IMR-90 (cell line): ENCODE measurements at regions not wholly inside any gene's neighbourhood (a gene's known extent, or its start where the extent isn't known, plus 50 kb on each side); places are given as distances from the start of the nearest gene placed in this dataset.

Experiments
- CEBPB ChIP-seq: IDR thresholded peaks from 2 replicates; pipeline ENCODE4 v1.6.1; 2012; ENCODE audit warnings: low read depth, low read length, improper control_type of control experiment
- CHD1 ChIP-seq: IDR thresholded peaks from 2 replicates; pipeline ENCODE4 v1.6.1; 2012; ENCODE audit warnings: low read depth, low read length, improper control_type of control experiment
- CTCF ChIP-seq: conservative IDR thresholded peaks from 2 replicates; pipeline ENCODE4 v1.5.1; 2012; ENCODE audit warnings: mild to moderate bottlenecking, low read depth, low read length, improper control_type of control experiment
- ELK1 ChIP-seq: fragments of 150-350 bp; IDR thresholded peaks from 2 replicates; pipeline ENCODE4 v1.6.1; 2016; ENCODE audit warnings: low read depth, mild to moderate bottlenecking, low read length, moderate library complexity, borderline replicate concordance
- FOS ChIP-seq: fragments of 150-350 bp; IDR thresholded peaks from 2 replicates; pipeline ENCODE4 v1.6.1; 2016; ENCODE audit warnings: low read depth, low read length
- MAFK ChIP-seq: IDR thresholded peaks from 2 replicates; pipeline ENCODE4 v1.6.1; 2012; ENCODE audit warnings: low read depth, low read length, improper control_type of control experiment
- MAZ ChIP-seq: IDR thresholded peaks from 2 replicates; pipeline ENCODE4 v1.6.1; 2012; ENCODE audit warnings: low read depth, mild to moderate bottlenecking, low read length, improper control_type of control experiment, moderate library complexity, borderline replicate concordance
- MXI1 ChIP-seq: IDR thresholded peaks from 2 replicates; pipeline ENCODE4 v1.6.1; 2012; ENCODE audit warnings: low read depth, mild to moderate bottlenecking, low read length, moderate library complexity, borderline replicate concordance
- POLR2A ChIP-seq: IDR thresholded peaks from 2 replicates; pipeline ENCODE4 v1.6.1; 2012; ENCODE audit warnings: mild to moderate bottlenecking, low read depth, low read length
- RAD21 ChIP-seq: IDR thresholded peaks from 2 replicates; pipeline ENCODE4 v1.6.1; 2012; ENCODE audit warnings: low read length, improper control_type of control experiment
- RCOR1 ChIP-seq: IDR thresholded peaks from 2 replicates; pipeline ENCODE4 v1.6.1; 2012; ENCODE audit warnings: mild to moderate bottlenecking, low read length, improper control_type of control experiment; ENCODE audit not compliant: insufficient replicate concordance
- RFX5 ChIP-seq: IDR thresholded peaks from 2 replicates; pipeline ENCODE4 v1.8.0; 2012; ENCODE audit warnings: low read depth, mild to moderate bottlenecking, low read length, moderate library complexity
- SMC3 ChIP-seq: fragments of 150-350 bp; IDR thresholded peaks from 2 replicates; pipeline ENCODE4 v1.6.1; 2016; ENCODE audit warnings: low read depth, mild to moderate bottlenecking, antibody characterized with exemption, low read length, moderate library complexity
- USF2 ChIP-seq: fragments of 150-350 bp; IDR thresholded peaks from 2 replicates; pipeline ENCODE4 v1.6.1; 2017; ENCODE audit warnings: mild to moderate bottlenecking, antibody characterized with exemption, low read length, low read depth

- TF ChIP-seq POLR2A (no peak), CTCF (no peak), FOS (no peak), CEBPB (no peak), RFX5 (no peak), CHD1 (no peak), MAFK (no peak), ELK1 (no peak), SMC3 (no peak), RAD21 (no peak), USF2 (no peak), RCOR1 (no peak), MXI1 (no peak), MAZ (no peak)
Observed at GRCh38 chr4:106753426-106753825, 282.7 kb downstream of the DKK2 start.
